Keratinocyte (primary cell): ENCODE measurements at regions not wholly inside any gene's neighbourhood (a gene's known extent, or its start where the extent isn't known, plus 50 kb on each side); places are given as distances from the start of the nearest gene placed in this dataset.

Source experiments
- EZH2 ChIP-seq: IDR thresholded peaks from one replicate; pipeline ENCODE4 v1.6.1; 2012; ENCODE audit warnings: inconsistent platforms, mild to moderate bottlenecking, low read length, moderate library complexity
- TF ChIP-seq, protein P1 (sequence below), 3 experiments: IDR thresholded peaks in 1 of 3; conservative IDR thresholded peaks in 1 of 3; optimal IDR thresholded peaks in 1 of 3; 2 replicates in 2 of 3; 3 replicates in 1 of 3; pipeline versions ENCODE3 to v1.5.1; 2011; ENCODE audit warnings: low read length in 3 of 3, mild to moderate bottlenecking in 3 of 3, moderate library complexity in 2 of 3, control low read depth in 1 of 3, inconsistent platforms in 1 of 3; ENCODE audit not compliant: insufficient read depth in 2 of 3; ENCODE audit errors: extremely low read depth in 1 of 3

- TF ChIP-seq, protein P1, sequence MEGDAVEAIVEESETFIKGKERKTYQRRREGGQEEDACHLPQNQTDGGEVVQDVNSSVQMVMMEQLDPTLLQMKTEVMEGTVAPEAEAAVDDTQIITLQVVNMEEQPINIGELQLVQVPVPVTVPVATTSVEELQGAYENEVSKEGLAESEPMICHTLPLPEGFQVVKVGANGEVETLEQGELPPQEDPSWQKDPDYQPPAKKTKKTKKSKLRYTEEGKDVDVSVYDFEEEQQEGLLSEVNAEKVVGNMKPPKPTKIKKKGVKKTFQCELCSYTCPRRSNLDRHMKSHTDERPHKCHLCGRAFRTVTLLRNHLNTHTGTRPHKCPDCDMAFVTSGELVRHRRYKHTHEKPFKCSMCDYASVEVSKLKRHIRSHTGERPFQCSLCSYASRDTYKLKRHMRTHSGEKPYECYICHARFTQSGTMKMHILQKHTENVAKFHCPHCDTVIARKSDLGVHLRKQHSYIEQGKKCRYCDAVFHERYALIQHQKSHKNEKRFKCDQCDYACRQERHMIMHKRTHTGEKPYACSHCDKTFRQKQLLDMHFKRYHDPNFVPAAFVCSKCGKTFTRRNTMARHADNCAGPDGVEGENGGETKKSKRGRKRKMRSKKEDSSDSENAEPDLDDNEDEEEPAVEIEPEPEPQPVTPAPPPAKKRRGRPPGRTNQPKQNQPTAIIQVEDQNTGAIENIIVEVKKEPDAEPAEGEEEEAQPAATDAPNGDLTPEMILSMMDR (optimal IDR thresholded peaks at IDR 0.05 in 1 of 3, IDR thresholded peaks at IDR 0.05 in 1 of 3, conservative IDR thresholded peaks at IDR 0.05 in 1 of 3; ENCODE audit: extremely low read depth in 1 of 3, insufficient read depth in 2 of 3, low read length in 3 of 3) = no peak
- TF ChIP-seq EZH2 = no peak
Measured at GRCh38 chr10:84701370-84701720, 373.0 kb downstream of the CCSER2 start.
